Gastroesophageal sphincter (tissue), 2 donors: ENCODE measurements at regions not wholly inside any gene's neighbourhood (a gene's known extent, or its start where the extent isn't known, plus 50 kb on each side); places are given as distances from the start of the nearest gene placed in this dataset.

Experiments used
- EP300 ChIP-seq: sonication (generic); formaldehyde crosslinking; IDR thresholded peaks from one replicate; pipeline ENCODE4 v1.6.1; 2017; ENCODE audit warnings: antibody characterized with exemption, mild to moderate bottlenecking
- POLR2A ChIP-seq, 2 donors: fragments of 450-650 bp; IDR thresholded peaks; one replicate each; pipeline ENCODE4 v1.6.1; 2017; ENCODE audit warnings: antibody characterized with exemption in 2 of 2, mild to moderate bottlenecking in 2 of 2, moderate library complexity in 1 of 2

GRCh38 chr18:52008736-52009135 is 331.3 kb upstream of the DCC start:
- TF ChIP-seq EP300 (no peak), POLR2A (IDR thresholded peaks at IDR 0.05) (no peak)
